Mesodermal cell (in vitro differentiated cells): ENCODE measurements at regions not wholly inside any gene's neighbourhood (a gene's known extent, or its start where the extent isn't known, plus 50 kb on each side); places are given as distances from the start of the nearest gene placed in this dataset.

Experiments used
- H3K27ac ChIP-seq: 2 replicates; pipeline ENCODE4 v1.7.0; 2013; ENCODE audit warnings: mild to moderate bottlenecking, low read depth, low read length, moderate library complexity; ENCODE audit not compliant: severe bottlenecking
- H3K36me3 ChIP-seq: 2 replicates; pipeline ENCODE4 v1.7.1; 2013; ENCODE audit warnings: mild to moderate bottlenecking, low read length, moderate library complexity; ENCODE audit not compliant: control insufficient read depth, insufficient read depth
- H3K4me1 ChIP-seq: one replicate; pipeline ENCODE4 v1.7.1; 2013; ENCODE audit warnings: mild to moderate bottlenecking, low read length; ENCODE audit not compliant: insufficient read depth, control insufficient read depth, poor library complexity, severe bottlenecking
- H3K4me3 ChIP-seq: 2 replicates; pipeline ENCODE4 v1.7.0; 2013; ENCODE audit warnings: low read length, control low read depth, mild to moderate bottlenecking; ENCODE audit not compliant: insufficient read depth, poor library complexity, severe bottlenecking; ENCODE audit errors: extremely low read depth
- H3K9me3 ChIP-seq: 2 replicates; pipeline ENCODE4 v1.7.1; 2013; ENCODE audit warnings: mild to moderate bottlenecking, low read length, moderate library complexity; ENCODE audit not compliant: control insufficient read depth
- WGBS, 2 experiments: methylation state at CpG; one replicate each; pipeline ENCODE4 v1.1.5; 2013; ENCODE audit warnings: missing lambda C conversion rate in 2 of 2; ENCODE audit not compliant: insufficient coverage in 2 of 2; 5-methylcytosine and 5-hydroxymethylcytosine counted together

- no peak overlapping the region for H3K27ac ChIP-seq
- no peaks in the 10 kb centered on the region for H3K4me1 ChIP-seq
- 90 to 96% methylated on average over 3 to 8 of the region's 8 CpGs for WGBS, 2 experiments
These were observed 172.0 kb downstream of the NDUFA10 start for GRCh38 chr2:239853121-239853520.

DNA sequence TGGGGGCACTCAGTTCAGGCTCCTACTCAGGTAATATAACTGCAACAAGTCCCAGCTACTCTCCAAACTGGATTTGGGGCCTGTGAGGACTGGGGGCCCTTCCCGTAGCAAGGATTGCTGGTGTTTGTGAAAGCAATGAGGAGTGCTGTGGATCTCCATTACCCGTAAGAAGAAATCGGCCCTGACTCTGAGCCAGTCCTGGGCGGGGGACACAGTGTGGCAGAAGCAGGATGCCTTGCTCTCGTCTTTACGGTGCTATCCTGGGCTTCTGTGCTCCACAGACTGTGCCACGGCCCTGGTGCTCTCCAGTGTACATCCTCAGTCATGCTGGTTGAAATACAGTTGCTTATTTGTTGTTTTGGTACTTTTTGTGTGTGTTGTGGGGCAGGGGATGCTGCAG, 172.9 kb downstream of the NDUFA10 start:
- H3K36me3 ChIP-seq, result no peaks in the 10 kb centered on the region
- no peaks in the 10 kb centered on the region for H3K4me1 ChIP-seq
- H3K9me3 ChIP-seq, result peaks cover 7% of the 10 kb centered on the region
- no peak overlapping the region for H3K4me3 ChIP-seq
- H3K27ac ChIP-seq, result no peak overlapping the region
- 87 to 92% methylated on average over 7 of the region's 7 CpGs for WGBS, 2 experiments

More at GRCh38 chr2:239853121-239853520, 172.0 kb downstream of the NDUFA10 start:
- Histone ChIP-seq H3K4me3 (no peak overlapping the region), H3K36me3 (no peaks in the 10 kb centered on the region), H3K9me3 (peaks cover 7% of the 10 kb centered on the region)

DNA sequence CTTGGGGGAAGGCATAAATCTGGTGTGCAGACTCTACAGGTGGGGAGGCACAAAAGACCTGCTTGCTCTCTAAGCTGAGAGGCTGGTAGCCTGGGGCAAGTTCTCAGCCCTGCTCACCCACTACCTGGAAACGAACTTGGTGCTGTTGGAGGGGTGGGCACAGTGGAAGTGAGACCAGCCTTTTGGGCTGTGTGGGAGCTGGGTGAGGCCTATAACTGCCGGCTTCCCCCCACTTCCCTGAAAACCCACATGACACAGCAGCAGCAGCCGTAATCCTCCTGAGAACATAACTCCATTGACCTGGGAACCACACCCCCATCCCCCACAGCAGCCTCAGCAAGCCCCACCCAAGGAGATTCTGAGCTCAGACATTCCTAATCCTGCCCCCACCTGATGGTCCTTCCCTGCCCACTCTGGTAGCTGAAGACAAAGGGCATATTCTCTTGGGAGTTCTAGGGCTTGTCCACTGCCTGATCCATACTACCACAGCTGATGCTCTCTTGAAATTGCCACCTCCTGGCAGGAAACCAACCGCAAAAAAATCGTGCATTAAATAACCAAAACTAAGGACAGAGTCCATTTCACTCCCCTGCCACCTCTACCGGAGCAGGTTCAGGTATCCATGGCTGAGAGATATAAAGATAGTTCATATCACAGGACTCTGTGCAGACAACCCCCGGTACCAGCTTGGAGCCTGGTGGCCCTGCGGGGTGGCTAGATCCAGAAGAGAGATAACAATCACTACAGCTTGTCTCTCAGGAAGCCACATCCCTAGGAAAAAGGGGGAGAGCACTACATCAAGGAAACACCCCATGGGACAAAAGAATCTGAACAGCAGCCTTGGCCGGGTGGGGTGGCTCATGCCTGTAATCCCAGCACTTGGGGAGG, 178.1 kb downstream of the NDUFA10 start:
- H3K4me3 ChIP-seq, result no peak overlapping the region
- no peak overlapping the region for H3K27ac ChIP-seq
- H3K9me3 ChIP-seq, result peaks cover 7% of the 10 kb centered on the region
- WGBS, 2 experiments, result 54% methylated on average over 3 of the region's 9 CpGs; no CpG with 5 or more reads in 1 of the 2 experiments
- H3K36me3 ChIP-seq, result no peaks in the 10 kb centered on the region
- no peaks in the 10 kb centered on the region for H3K4me1 ChIP-seq

DNA sequence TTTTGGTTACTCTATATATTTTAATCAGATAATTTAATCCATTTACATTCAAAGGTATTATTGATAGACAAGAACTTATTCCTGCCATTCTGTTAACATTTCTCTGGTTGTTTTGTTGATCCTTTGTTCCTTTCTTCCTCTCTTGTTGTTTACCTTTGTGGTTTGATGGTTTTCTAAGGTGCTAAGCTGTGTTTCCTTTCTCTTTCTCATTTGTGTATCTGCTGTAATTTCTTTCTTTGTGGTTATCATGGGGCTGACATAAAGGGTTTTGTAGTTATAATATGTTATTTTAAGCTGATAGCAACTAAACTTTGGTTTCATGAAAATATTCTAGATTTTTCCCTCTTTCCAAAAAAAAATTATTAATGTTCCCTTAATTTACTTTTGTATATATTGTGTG, 179.2 kb downstream of the NDUFA10 start:
- Histone ChIP-seq H3K4me1 (no peaks in the 10 kb centered on the region), H3K4me3 (no peak overlapping the region), H3K9me3 (peaks cover 7% of the 10 kb centered on the region), H3K36me3 (no peaks in the 10 kb centered on the region), H3K27ac (no peak overlapping the region)

DNA sequence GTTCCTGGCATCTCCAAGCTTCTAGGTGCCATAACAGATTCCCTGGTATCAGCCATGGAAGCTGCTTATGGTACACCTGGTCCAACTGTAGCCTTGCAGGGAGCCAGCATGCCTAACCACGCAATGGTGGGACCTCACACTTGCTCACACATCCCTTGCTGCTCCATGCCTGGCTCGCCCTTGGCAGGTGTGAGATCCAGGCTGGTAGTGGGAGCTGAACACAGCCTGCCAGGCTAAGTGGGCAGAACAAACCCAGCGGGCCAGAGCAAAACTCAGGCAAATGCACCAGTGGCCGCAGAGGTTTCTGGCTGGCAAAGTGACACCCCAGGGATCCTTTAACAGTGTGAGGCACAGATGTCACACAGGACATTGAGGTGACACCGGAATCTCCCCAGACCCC, 185.8 kb downstream of the NDUFA10 start:
- 70 to 88% methylated on average over 4 of the region's 5 CpGs for WGBS, 2 experiments
- Histone ChIP-seq H3K27ac (no peak overlapping the region), H3K4me3 (no peak overlapping the region), H3K9me3 (peaks cover 6% of the 10 kb centered on the region), H3K36me3 (no peaks in the 10 kb centered on the region), H3K4me1 (no peaks in the 10 kb centered on the region)

GRCh38 chr2:239836021-239836765, 188.9 kb downstream of the NDUFA10 start:
- 84 to 92% methylated on average over 4 to 7 of the region's 7 CpGs for WGBS, 2 experiments
- peaks cover 2% of the 10 kb centered on the region for H3K4me1 ChIP-seq
- no peak overlapping the region for H3K27ac ChIP-seq
- no peak overlapping the region for H3K4me3 ChIP-seq
- H3K36me3 ChIP-seq, result no peaks in the 10 kb centered on the region
- H3K9me3 ChIP-seq, result peaks cover 6% of the 10 kb centered on the region

GRCh38 chr2:239835056-239835455, 190.1 kb downstream of the NDUFA10 start:
- Histone ChIP-seq H3K36me3 (no peaks in the 10 kb centered on the region), H3K9me3 (peaks cover 6% of the 10 kb centered on the region), H3K27ac (no peak overlapping the region), H3K4me1 (peaks cover 11% of the 10 kb centered on the region), H3K4me3 (no peak overlapping the region)
- WGBS, 2 experiments, result 87 to 98% methylated on average over 5 of the region's 5 CpGs

DNA sequence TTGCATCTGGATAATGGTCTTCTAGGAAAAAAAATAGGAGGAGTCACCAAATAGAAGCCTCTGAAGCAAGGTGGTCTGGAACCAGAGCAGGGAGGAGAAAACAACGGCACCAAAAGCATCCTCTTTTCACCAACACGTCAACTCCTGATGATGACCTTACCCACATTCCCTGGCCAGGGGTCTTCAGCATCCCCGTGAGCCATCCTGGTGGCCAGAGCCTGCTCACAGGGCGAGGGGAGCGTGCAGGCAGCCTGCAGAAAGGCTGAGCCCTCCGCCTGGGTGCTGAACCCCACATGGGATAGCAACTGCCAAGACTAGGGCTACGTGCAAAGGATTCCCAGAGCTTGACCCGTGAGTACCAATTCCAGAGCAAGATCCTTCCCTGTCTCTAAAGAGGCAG, 191.0 kb downstream of the NDUFA10 start:
- peaks cover 11% of the 10 kb centered on the region for H3K4me1 ChIP-seq
- peaks cover 6% of the 10 kb centered on the region for H3K9me3 ChIP-seq
- WGBS, 2 experiments, result 96% methylated on average over 7 to 8 of the region's 8 CpGs
- H3K27ac ChIP-seq, result no peak overlapping the region
- H3K4me3 ChIP-seq, result no peak overlapping the region
- H3K36me3 ChIP-seq, result no peaks in the 10 kb centered on the region

- Histone ChIP-seq H3K4me1 (peaks cover 11% of the 10 kb centered on the region), H3K27ac (no peak overlapping the region), H3K4me3 (no peak overlapping the region), H3K9me3 (peaks cover 6% of the 10 kb centered on the region), H3K36me3 (no peaks in the 10 kb centered on the region)
- WGBS, 2 experiments, result 90% methylated on average over 16 to 18 of the region's 21 CpGs
These were observed 191.7 kb downstream of the NDUFA10 start for GRCh38 chr2:239833269-239834109.

- no peak overlapping the region for H3K4me3 ChIP-seq
- 85 to 94% methylated on average over 18 to 19 of the region's 19 CpGs for WGBS, 2 experiments
- H3K27ac ChIP-seq, result no peak overlapping the region
- peaks cover 6% of the 10 kb centered on the region for H3K9me3 ChIP-seq
- peaks cover 11% of the 10 kb centered on the region for H3K4me1 ChIP-seq
- no peaks in the 10 kb centered on the region for H3K36me3 ChIP-seq
These were observed 192.5 kb downstream of the NDUFA10 start for GRCh38 chr2:239832490-239833268.
